A673 (cell line): ENCODE measurements at regions not wholly inside any gene's neighbourhood (a gene's known extent, or its start where the extent isn't known, plus 50 kb on each side); places are given as distances from the start of the nearest gene placed in this dataset.

Source experiments
- BruUV-seq: library from RNA; stranded (reverse); fragments of 400-500 nt; replicated peaks from 2 replicates; lab custom pipeline; 2021; lab: Mats Ljungman, UMichigan
- CTCF ChIA-PET: fragments of 300-600 bp; sonication (Branson Sonifier 250); formaldehyde crosslinking; loops from one replicate; lab custom pipeline; 2022; ENCODE audit warnings: antibody characterized with exemption; lab: Charles Lee
- POLR2A ChIA-PET: fragments of 300-600 bp; sonication (Branson Sonifier 250); formaldehyde crosslinking; loops from one replicate; lab custom pipeline; 2022; ENCODE audit warnings: antibody characterized with exemption; ENCODE audit not compliant: low non-redundant PET; lab: Charles Lee
- DNase-seq: peaks from one replicate; pipeline ENCODE4 v3.0.0-alpha.2; 2015; ENCODE audit warnings: low spot score
- H3K27ac ChIP-seq: fragments of 200-600 bp; sonication (generic); 2 replicates; pipeline ENCODE4 v1.5.1; 2016; ENCODE audit warnings: mixed run types, low read depth, mild to moderate bottlenecking, mixed read lengths, antibody characterized with exemption, low read length; ENCODE audit not compliant: poor library complexity, severe bottlenecking
- H3K27me3 ChIP-seq: fragments of 200-600 bp; sonication (generic); replicated peaks from 2 replicates; pipeline ENCODE4 v1.6.1; 2017; ENCODE audit warnings: mixed run types, low read depth, mild to moderate bottlenecking, mixed read lengths, antibody characterized with exemption, low read length; ENCODE audit not compliant: insufficient read depth, poor library complexity
- H3K36me3 ChIP-seq: fragments of 200-600 bp; sonication (generic); 2 replicates; pipeline ENCODE4 v1.6.1; 2016; ENCODE audit warnings: mixed run types, mild to moderate bottlenecking, mixed read lengths, antibody characterized with exemption, low read length; ENCODE audit not compliant: insufficient read depth, poor library complexity, severe bottlenecking
- H3K4me1 ChIP-seq: fragments of 200-600 bp; sonication (generic); 2 replicates; pipeline ENCODE4 v1.6.1; 2017; ENCODE audit warnings: mixed run types, mild to moderate bottlenecking, mixed read lengths, antibody characterized with exemption, low read length; ENCODE audit not compliant: insufficient read depth, poor library complexity, severe bottlenecking
- H3K4me3 ChIP-seq: fragments of 200-600 bp; sonication (generic); 2 replicates; pipeline ENCODE4 v1.5.1; 2016; ENCODE audit warnings: low read depth, mixed run types, mild to moderate bottlenecking, mixed read lengths, low read length; ENCODE audit not compliant: poor library complexity, severe bottlenecking
- H3K9me3 ChIP-seq: fragments of 200-600 bp; sonication (generic); 2 replicates; pipeline ENCODE4 v1.6.1; 2016; ENCODE audit warnings: mixed run types, low read depth, mild to moderate bottlenecking, mixed read lengths, antibody characterized with exemption, low read length; ENCODE audit not compliant: poor library complexity, severe bottlenecking
- EZH2 ChIP-seq: fragments of 200-600 bp; sonication (generic); IDR thresholded peaks from 2 replicates; pipeline ENCODE4 v1.6.1; 2017; ENCODE audit warnings: borderline replicate concordance, low read depth, mild to moderate bottlenecking, mixed read lengths, antibody characterized with exemption, low read length; ENCODE audit not compliant: poor library complexity, severe bottlenecking
- intact Hi-C: fragments of 100-400 bp; cut with micrococcal nuclease; formaldehyde crosslinking; loops from one replicate; pipeline ENCODE4 v1.10.0; 2022; ENCODE audit not compliant: unreplicated experiment
- TF ChIP-seq, protein P1 (sequence below): fragments of 300-800, 200-600 bp; sonication (generic); conservative IDR thresholded peaks from 2 replicates; pipeline ENCODE4 v1.5.1; 2017; ENCODE audit warnings: low read depth, mild to moderate bottlenecking, antibody characterized with exemption, low read length, moderate library complexity, mixed read lengths

DNA sequence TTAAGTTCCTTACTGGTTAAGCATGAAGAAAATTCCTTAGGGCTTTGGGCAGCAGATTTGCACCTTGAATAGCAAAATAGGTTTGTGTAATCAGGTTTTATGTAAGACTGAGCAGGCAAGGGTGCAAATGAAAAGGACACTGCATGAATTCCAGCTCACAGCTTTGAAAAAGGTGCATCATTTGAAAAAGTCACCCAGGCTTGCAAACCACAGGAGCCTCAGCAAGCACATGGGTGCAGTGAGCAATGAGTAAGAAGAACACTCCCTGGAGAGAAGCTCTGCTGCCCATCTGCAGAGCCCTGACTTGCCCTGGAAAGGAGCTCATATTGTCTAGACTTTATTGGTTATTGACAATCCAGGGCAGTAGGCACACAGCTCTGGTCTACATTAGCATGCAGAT is 165.6 kb upstream of the KCNJ16 start:
- H3K27me3 ChIP-seq, result no peaks in the 10 kb centered on the region
- BruUV-seq, result no TSS peak
- no peak for DNase-seq
- no peaks in the 10 kb centered on the region for H3K4me1 ChIP-seq
- TF ChIP-seq EZH2, result no peak
- TF ChIP-seq, protein P1, sequence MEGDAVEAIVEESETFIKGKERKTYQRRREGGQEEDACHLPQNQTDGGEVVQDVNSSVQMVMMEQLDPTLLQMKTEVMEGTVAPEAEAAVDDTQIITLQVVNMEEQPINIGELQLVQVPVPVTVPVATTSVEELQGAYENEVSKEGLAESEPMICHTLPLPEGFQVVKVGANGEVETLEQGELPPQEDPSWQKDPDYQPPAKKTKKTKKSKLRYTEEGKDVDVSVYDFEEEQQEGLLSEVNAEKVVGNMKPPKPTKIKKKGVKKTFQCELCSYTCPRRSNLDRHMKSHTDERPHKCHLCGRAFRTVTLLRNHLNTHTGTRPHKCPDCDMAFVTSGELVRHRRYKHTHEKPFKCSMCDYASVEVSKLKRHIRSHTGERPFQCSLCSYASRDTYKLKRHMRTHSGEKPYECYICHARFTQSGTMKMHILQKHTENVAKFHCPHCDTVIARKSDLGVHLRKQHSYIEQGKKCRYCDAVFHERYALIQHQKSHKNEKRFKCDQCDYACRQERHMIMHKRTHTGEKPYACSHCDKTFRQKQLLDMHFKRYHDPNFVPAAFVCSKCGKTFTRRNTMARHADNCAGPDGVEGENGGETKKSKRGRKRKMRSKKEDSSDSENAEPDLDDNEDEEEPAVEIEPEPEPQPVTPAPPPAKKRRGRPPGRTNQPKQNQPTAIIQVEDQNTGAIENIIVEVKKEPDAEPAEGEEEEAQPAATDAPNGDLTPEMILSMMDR, result no peak
- POLR2A ChIA-PET, result no interaction called here
- CTCF ChIA-PET, result no interaction called here
- no peak overlapping the region for H3K27ac ChIP-seq
- H3K9me3 ChIP-seq, result no peaks in the 10 kb centered on the region
- intact Hi-C loops, result no loop called here
- H3K36me3 ChIP-seq, result no peaks in the 10 kb centered on the region
- H3K4me3 ChIP-seq, result no peak overlapping the region

DNA sequence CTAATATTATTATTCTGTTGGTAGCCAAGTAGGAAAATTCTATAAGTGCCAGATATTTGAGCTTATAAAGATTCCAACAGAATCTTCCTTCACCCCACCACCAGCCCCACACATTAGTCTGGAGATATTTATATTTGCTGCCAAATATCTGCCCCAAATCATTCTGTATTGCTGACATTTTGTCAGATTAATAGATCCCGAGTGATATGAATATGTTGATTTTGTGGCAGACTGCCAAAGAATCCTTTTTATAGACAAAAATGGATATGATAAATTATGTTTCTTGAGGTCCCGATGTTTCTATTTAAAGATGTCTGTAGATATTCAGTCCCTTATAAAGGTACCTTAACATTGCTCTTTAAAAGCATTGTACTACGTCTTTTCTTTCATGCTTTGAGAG is 162.2 kb upstream of the KCNJ16 start:
- no TSS peak for BruUV-seq
- no peaks in the 10 kb centered on the region for H3K27me3 ChIP-seq
- DNase-seq, result no peak
- H3K27ac ChIP-seq, result no peak overlapping the region
- CTCF ChIA-PET, result no interaction called here
- H3K9me3 ChIP-seq, result no peaks in the 10 kb centered on the region
- H3K36me3 ChIP-seq, result no peaks in the 10 kb centered on the region
- intact Hi-C loops, result no loop called here
- no peak overlapping the region for H3K4me3 ChIP-seq
- no peaks in the 10 kb centered on the region for H3K4me1 ChIP-seq
- POLR2A ChIA-PET, result no interaction called here
- TF ChIP-seq EZH2, result no peak
- TF ChIP-seq, protein P1, result no peak

DNA sequence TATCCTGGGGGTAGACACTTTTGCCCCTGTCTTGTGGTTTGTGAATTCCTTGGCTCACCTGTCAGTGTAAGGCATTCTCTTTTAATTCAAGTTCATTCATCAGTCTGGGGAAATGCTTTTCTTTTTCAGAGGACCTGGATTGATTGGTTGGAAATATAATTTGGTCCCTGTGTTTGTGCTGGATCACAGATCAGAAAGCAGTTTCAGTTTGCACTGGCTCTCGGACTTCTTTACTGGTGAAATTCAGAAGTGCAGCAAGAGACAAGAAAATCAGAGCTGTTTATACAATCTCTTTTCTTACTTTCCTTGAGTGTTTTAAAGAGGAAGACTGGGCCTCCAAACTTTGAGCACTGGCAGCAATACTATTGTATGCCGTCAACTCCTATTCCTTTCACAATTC is 161.8 kb upstream of the KCNJ16 start:
- H3K4me3 ChIP-seq, result no peak overlapping the region
- BruUV-seq, result no TSS peak
- TF ChIP-seq, protein P1, result no peak
- TF ChIP-seq EZH2, result no peak
- no peak for DNase-seq
- ChIA-PET CTCF (no interaction called here), POLR2A (no interaction called here)
- no peaks in the 10 kb centered on the region for H3K36me3 ChIP-seq
- H3K27me3 ChIP-seq, result no peaks in the 10 kb centered on the region
- H3K27ac ChIP-seq, result no peak overlapping the region
- intact Hi-C loops, result no loop called here
- no peaks in the 10 kb centered on the region for H3K4me1 ChIP-seq
- no peaks in the 10 kb centered on the region for H3K9me3 ChIP-seq

DNA sequence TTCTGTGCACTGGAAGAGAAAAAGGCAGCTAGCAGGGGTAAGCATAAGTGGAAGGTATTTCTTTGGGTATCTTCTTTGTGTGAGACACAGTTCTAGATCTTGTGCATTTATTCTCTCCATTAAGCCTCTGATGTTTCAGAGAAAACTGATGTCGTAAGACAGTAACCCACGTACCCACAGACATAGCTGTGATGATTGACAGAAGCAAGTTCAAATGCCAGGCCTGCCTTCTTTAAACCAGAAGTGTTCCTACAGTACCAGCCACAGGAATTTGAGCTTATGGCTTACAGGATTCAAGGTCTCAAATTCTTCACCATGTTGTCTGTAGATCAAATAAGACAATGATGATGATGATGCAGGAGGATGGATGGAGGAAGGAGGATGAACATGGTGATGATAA is 161.4 kb upstream of the KCNJ16 start:
- Histone ChIP-seq H3K27me3 (no peaks in the 10 kb centered on the region), H3K4me3 (no peak overlapping the region), H3K9me3 (no peaks in the 10 kb centered on the region), H3K4me1 (no peaks in the 10 kb centered on the region), H3K27ac (no peak overlapping the region), H3K36me3 (no peaks in the 10 kb centered on the region)
- no TSS peak for BruUV-seq
- TF ChIP-seq, protein P1, result no peak
- ChIA-PET POLR2A (no interaction called here), CTCF (no interaction called here)
- no peak for DNase-seq
- intact Hi-C loops, result no loop called here
